DMS153 treated with DMSO at 0.1 percent for 48 hours (cell line): ENCODE measurements at regions not wholly inside any gene's neighbourhood (a gene's known extent, or its start where the extent isn't known, plus 50 kb on each side); places are given as distances from the start of the nearest gene placed in this dataset.

Experiments used
- DNase-seq: peaks from one replicate; lab custom pipeline; 2025; ENCODE audit not compliant: unreplicated experiment; lab: John Stamatoyannopoulos, UW

- no peak for DNase-seq
These were observed 251.8 kb downstream of the TBX15 start for GRCh38 chr1:118736322-118736721.

GRCh38 chr1:118717893-118718292 lies 270.2 kb downstream of the TBX15 start:
- no peak for DNase-seq

- no peak for DNase-seq
These were observed 271.4 kb downstream of the TBX15 start for GRCh38 chr1:118716775-118717174.

- no peak for DNase-seq
These were observed 276.8 kb downstream of the TBX15 start for GRCh38 chr1:118711356-118711755.

GRCh38 chr1:118698911-118699310 lies 289.2 kb downstream of the TBX15 start:
- no peak for DNase-seq

- DNase-seq = no peak
These were observed 296.0 kb downstream of the TBX15 start for GRCh38 chr1:118692143-118692542.

- DNase-seq = no peak
These were observed 299.3 kb downstream of the TBX15 start for GRCh38 chr1:118688891-118689290.

- no peak for DNase-seq
These were observed 326.3 kb downstream of the TBX15 start for GRCh38 chr1:118661769-118662320.

GRCh38 chr1:118660769-118661168 lies 327.4 kb downstream of the TBX15 start:
- DNase-seq = no peak

GRCh38 chr1:118659646-118660045 lies 328.5 kb downstream of the TBX15 start:
- no peak for DNase-seq

GRCh38 chr1:118650107-118650807 lies 337.9 kb downstream of the TBX15 start:
- DNase-seq = no peak

- DNase-seq = no peak
These were observed 338.6 kb downstream of the TBX15 start for GRCh38 chr1:118649369-118650106.

- DNase-seq = no peak
These were observed 352.1 kb downstream of the TBX15 start for GRCh38 chr1:118636004-118636403.

GRCh38 chr1:118627435-118627834 lies 360.7 kb downstream of the TBX15 start:
- DNase-seq = no peak

GRCh38 chr1:118621839-118622238 lies 366.3 kb downstream of the TBX15 start:
- DNase-seq = no peak

- no peak for DNase-seq
These were observed 369.4 kb downstream of the TBX15 start for GRCh38 chr1:118618618-118619340.

- no peak for DNase-seq
These were observed 370.2 kb downstream of the TBX15 start for GRCh38 chr1:118617916-118618315.

GRCh38 chr1:118615066-118615465 lies 373.1 kb downstream of the TBX15 start:
- DNase-seq = no peak

- no peak for DNase-seq
These were observed 398.8 kb downstream of the TBX15 start for GRCh38 chr1:118589238-118589846.

GRCh38 chr1:118588566-118588965 lies 399.6 kb downstream of the TBX15 start:
- DNase-seq = no peak

GRCh38 chr1:118578276-118578675 lies 393.2 kb upstream of the SPAG17 start:
- no peak for DNase-seq
